Panc1 (cell line): ENCODE measurements at regions not wholly inside any gene's neighbourhood (a gene's known extent, or its start where the extent isn't known, plus 50 kb on each side); places are given as distances from the start of the nearest gene placed in this dataset.

Experiments
- ATAC-seq: fragments of 200-7000 bp; cut with Tn5 transposase; 2 replicates; pipeline ENCODE4 v1.9.1; 2020; ENCODE audit warnings: mild to moderate bottlenecking, moderate library complexity
- BruUV-seq: library from RNA; stranded (reverse); fragments of 400-500 nt; replicated peaks from 2 replicates; lab custom pipeline; 2021; lab: Mats Ljungman, UMichigan
- CTCF ChIA-PET: fragments of 300-600 bp; sonication (Branson Sonifier 250); formaldehyde crosslinking; loops from one replicate; lab custom pipeline; 2022; ENCODE audit warnings: antibody characterized with exemption; lab: Charles Lee
- POLR2A ChIA-PET: fragments of 300-600 bp; sonication (Branson Sonifier 250); formaldehyde crosslinking; loops from one replicate; lab custom pipeline; 2022; ENCODE audit warnings: antibody characterized with exemption; lab: Charles Lee
- DNase-seq: peaks from one replicate; pipeline ENCODE4 v3.0.0-alpha.2; 2010; ENCODE audit warnings: low read depth, low spot score
- H3K27ac ChIP-seq: 2 replicates; pipeline ENCODE4 v1.5.1; 2011; ENCODE audit warnings: mild to moderate bottlenecking, low read length, inconsistent platforms
- H3K27me3 ChIP-seq: fragments of 200-500 bp; sonication (Bioruptor generic); 2 replicates; pipeline ENCODE4 v1.6.0; 2014; ENCODE audit warnings: low read length, inconsistent platforms; ENCODE audit not compliant: control insufficient read depth, insufficient read depth
- H3K36me3 ChIP-seq: fragments of 200-500 bp; sonication (Bioruptor generic); 2 replicates; pipeline ENCODE4 v1.5.1; 2014; ENCODE audit warnings: inconsistent platforms, mild to moderate bottlenecking, low read length, moderate library complexity; ENCODE audit not compliant: control insufficient read depth, insufficient read depth
- H3K4me1 ChIP-seq: 2 replicates; pipeline ENCODE4 v1.5.1; 2011; ENCODE audit warnings: inconsistent platforms, mild to moderate bottlenecking, low read length, moderate library complexity; ENCODE audit not compliant: control insufficient read depth, insufficient read depth
- H3K4me3 ChIP-seq, 2 experiments: 2 replicates each; pipeline ENCODE4 v1.5.1; 2011 to 2012; ENCODE audit warnings: low read depth in 2 of 2, low read length in 2 of 2, mild to moderate bottlenecking in 2 of 2, inconsistent platforms in 1 of 2, moderate library complexity in 1 of 2
- H3K9me3 ChIP-seq: fragments of 200-500 bp; sonication (Bioruptor generic); 2 replicates; pipeline ENCODE4 v1.5.1; 2014; ENCODE audit warnings: low read depth, mild to moderate bottlenecking, inconsistent platforms, low read length, moderate library complexity; ENCODE audit not compliant: control insufficient read depth, insufficient read depth
- CTCF ChIP-seq: fragments of 450-650 bp; IDR thresholded peaks from 2 replicates; pipeline ENCODE4 v1.5.1; 2017; ENCODE audit warnings: mild to moderate bottlenecking
- POLR2AphosphoS5 ChIP-seq: IDR thresholded peaks from 2 replicates; pipeline ENCODE4 v1.6.1; 2012; ENCODE audit warnings: mild to moderate bottlenecking, low read depth, low read length, moderate library complexity
- REST ChIP-seq, 2 experiments: IDR thresholded peaks; 2 replicates each; pipeline ENCODE4 v1.6.1; 2011 to 2012; ENCODE audit warnings: low read depth in 2 of 2, control low read depth in 1 of 2, low read length in 1 of 2, mild to moderate bottlenecking in 1 of 2, moderate library complexity in 1 of 2; ENCODE audit not compliant: insufficient read depth in 1 of 2
- SIN3A ChIP-seq: IDR thresholded peaks from 2 replicates; pipeline ENCODE4 v1.6.1; 2012; ENCODE audit warnings: low read depth, mild to moderate bottlenecking, low read length, moderate library complexity, borderline replicate concordance; ENCODE audit not compliant: insufficient read depth
- TCF7L2 ChIP-seq: IDR thresholded peaks from 2 replicates; pipeline ENCODE4 v1.6.1; 2011; ENCODE audit warnings: mild to moderate bottlenecking, low read depth, low read length, inconsistent platforms
- in situ Hi-C: cut with HindIII; loops from 2 replicates; pipeline ENCODE4 v1.10.0; 2016; ENCODE audit warnings: low sequenced_read_pairs, low pct_unique_long_range_greater_than_20kb
- intact Hi-C: fragments of 100-400 bp; cut with micrococcal nuclease; formaldehyde crosslinking; loops from one replicate; pipeline ENCODE4 v1.10.0; 2022; ENCODE audit not compliant: unreplicated experiment

- Histone ChIP-seq H3K27me3 (no peaks in the 10 kb centered on the region), H3K36me3 (peaks cover 9% of the 10 kb centered on the region), H3K27ac (0 out of 2 replicates have a peak overlapping the region, but pooled peaks have one; percentile 1), H3K4me3 (no peak overlapping the region), H3K9me3 (no peaks in the 10 kb centered on the region), H3K4me1 (peaks cover 24% of the 10 kb centered on the region)
- ChIA-PET CTCF (no interaction called here), POLR2A (no interaction called here)
- DNase-seq (no peak), ATAC-seq (no peak)
- BruUV-seq = no TSS peak
- TF ChIP-seq POLR2AphosphoS5 (no peak), SIN3A (no peak), CTCF (no peak), REST (IDR thresholded peaks at IDR 0.05; ENCODE audit: insufficient read depth in 1 of 2, low read depth in 2 of 2, low read length in 1 of 2) (no peak), TCF7L2 (no peak)
- in situ Hi-C loops (no loop called here), intact Hi-C loops (no loop called here)
Observed at GRCh38 chr6:71367756-71368155, 79.1 kb downstream of the OGFRL1 start.

GRCh38 chr6:71368284-71368683, 79.7 kb downstream of the OGFRL1 start:
- H3K4me1 ChIP-seq = peaks cover 24% of the 10 kb centered on the region
- TF ChIP-seq CTCF (no peak), TCF7L2 (no peak), REST (IDR thresholded peaks at IDR 0.05; ENCODE audit: insufficient read depth in 1 of 2, low read depth in 2 of 2, low read length in 1 of 2) (no peak), POLR2AphosphoS5 (no peak), SIN3A (no peak)
- DNase-seq = no peak
- ChIA-PET POLR2A (no interaction called here), CTCF (no interaction called here)
- peaks cover 14% of the 10 kb centered on the region for H3K36me3 ChIP-seq
- BruUV-seq = no TSS peak
- H3K27ac ChIP-seq = no peak overlapping the region
- ATAC-seq = no peak
- no peaks in the 10 kb centered on the region for H3K27me3 ChIP-seq
- in situ Hi-C loops = no loop called here
- no peak overlapping the region for H3K4me3 ChIP-seq
- H3K9me3 ChIP-seq = no peaks in the 10 kb centered on the region
- intact Hi-C loops = no loop called here
